GM18907 (cell line): ENCODE measurements at regions not wholly inside any gene's neighbourhood (a gene's known extent, or its start where the extent isn't known, plus 50 kb on each side); places are given as distances from the start of the nearest gene placed in this dataset.
"Not testable (repeated sequence)": the region's sequence is repeated elsewhere in the genome, so short reads cannot be mapped to it uniquely, and the experiment has no call there.

ENCODE experiments used
- ATAC-seq: cut with Tn5 transposase; IDR thresholded peaks from one replicate; pipeline ENCODE4 v1.9.1; 2021; ENCODE audit warnings: mild to moderate bottlenecking, moderate library complexity; ENCODE audit not compliant: unreplicated experiment

DNA sequence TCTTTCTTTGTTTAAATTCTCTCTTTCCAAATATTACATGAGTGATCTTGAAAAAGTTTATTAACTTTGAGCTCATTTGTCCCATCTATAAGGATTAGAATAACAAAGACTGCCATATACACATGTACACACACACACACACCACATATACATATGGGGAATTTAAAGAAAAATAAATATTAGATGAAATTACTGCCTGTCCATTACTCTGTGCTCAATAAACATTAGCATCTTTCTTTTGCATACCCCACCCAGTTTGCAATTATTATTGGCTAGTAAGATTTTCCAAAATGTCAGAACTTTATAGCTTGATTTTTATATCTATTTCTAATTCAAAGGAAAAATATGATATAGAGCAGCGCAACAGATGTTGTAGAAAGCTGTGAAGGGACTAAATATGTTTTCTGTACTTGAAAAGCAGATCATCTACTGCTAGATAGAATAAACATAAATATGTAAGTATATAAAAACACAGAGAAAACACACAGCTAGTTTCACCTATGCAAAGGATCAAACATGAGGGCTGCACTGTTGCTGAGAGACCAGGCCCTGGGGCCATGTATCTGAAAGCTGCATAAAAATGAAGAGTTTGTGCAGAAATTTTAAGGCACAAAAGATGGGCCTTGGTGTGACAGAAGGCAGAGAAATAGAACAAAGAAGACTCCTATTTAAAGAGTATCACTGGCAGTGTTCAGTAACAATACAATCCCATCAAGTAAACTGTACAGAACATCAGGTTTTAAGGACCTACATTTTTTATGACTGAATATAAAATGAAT is 114.2 kb upstream of the NECTIN3 start:
- ATAC-seq: no peak

DNA sequence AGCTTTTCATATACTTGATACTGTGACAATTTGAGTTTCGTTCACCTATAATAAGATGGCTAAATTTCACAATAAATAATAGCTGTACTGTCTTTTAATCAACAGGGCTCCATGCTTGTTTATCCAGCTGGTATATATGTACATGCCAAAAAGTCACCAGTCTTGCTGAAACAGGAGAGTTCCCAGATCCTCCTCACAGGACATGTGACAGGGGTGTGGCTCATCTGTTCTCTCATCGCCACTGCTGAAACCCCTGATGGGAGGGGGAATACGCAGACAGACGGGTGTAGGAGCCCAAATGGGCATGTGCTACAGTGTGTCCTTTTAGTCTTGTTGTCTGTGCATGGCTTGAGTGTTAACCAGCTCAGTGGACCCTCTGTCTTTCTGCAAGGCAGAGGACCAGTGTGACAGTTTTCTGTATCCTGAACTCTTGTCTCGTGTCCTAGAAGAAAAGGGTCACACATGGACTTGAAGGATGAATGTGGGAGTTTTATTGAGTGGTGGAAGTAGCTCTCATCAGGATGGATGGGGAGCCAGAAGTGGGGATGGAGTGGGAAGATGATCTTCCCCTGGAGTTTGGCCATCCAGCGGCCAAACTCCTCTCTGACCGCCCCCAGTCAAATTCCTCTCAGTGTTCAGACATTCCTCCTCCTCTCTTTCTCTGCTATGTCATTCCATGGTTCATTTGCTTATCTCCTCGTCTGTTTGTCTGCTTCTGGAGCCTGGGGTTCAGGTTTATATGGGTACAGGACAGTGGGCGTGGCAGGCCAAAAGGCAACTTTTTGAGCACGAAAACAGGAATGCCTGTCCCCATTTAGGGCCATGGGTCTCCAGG is 113.1 kb upstream of the NECTIN3 start:
- ATAC-seq: no peak

DNA sequence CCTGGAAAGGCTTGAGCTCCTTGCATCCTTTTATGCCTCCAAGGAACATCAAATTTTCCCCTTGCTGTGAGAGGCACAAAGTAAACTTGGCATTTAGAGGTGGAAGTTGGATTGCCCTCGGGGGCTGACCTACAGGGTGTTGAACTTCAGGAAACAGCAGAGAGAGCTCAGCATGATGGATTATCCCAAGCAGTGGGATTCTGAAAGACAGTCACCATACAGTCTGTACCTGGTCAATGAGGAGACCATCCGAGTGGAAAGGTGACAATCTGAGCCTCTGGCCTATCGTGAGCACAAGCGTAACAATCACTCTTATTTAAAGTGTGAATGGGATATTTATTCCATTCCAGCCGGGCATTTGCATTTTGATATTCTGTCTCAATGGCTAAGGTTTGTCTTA is 105.6 kb upstream of the NECTIN3 start:
- ATAC-seq: no peak

DNA sequence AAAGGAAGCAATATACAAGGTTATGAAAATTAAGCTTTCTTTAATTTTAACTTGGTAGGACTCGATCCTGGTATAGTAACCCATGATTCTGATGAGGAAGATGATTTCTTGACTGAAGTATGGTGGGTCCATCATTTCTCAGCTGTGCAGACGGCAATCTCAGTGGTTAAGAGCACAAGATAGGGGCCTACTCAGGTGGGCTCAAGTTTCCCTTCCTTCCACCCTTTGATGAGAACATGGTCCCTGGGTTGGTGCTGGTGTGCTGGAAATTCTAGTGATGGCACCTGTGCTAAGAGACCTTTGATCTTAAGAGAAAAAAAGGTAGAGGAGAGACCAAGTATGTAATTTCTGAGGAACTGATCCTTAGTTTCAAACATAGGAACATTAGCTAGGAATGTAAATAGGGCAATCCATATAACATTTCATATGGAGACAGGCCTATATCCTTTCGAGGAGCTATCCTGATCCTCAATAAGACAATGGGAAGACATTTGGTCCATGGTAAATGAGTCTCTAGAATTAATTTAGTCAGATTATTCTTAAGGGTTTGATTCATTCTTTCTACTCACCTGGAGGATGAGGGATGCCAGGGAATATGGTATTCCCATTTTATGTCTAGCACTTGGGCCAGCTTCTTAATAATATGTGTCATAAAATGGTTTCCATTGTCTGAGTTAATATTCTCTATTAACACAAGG is 104.5 kb upstream of the NECTIN3 start:
- no peak for ATAC-seq

DNA sequence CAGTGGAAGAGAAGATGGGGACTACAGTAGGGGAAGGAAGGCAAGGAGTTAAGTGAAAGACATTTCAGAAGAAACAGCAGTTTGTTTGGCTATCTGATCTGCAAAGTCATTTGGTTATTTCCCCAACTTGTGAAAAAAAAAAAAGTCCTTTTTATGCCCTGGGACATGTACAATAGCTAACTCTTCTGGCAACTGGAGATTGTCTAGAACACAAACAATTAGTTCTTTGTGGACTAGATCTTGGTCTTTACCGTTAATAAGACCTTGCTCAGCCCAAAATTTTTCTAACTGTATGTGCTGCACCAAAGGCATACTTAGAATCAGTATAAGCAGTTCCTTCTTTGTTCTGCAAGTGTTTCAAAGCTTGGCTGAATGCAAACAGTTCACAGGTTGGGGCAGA is 103.5 kb upstream of the NECTIN3 start:
- no peak for ATAC-seq

DNA sequence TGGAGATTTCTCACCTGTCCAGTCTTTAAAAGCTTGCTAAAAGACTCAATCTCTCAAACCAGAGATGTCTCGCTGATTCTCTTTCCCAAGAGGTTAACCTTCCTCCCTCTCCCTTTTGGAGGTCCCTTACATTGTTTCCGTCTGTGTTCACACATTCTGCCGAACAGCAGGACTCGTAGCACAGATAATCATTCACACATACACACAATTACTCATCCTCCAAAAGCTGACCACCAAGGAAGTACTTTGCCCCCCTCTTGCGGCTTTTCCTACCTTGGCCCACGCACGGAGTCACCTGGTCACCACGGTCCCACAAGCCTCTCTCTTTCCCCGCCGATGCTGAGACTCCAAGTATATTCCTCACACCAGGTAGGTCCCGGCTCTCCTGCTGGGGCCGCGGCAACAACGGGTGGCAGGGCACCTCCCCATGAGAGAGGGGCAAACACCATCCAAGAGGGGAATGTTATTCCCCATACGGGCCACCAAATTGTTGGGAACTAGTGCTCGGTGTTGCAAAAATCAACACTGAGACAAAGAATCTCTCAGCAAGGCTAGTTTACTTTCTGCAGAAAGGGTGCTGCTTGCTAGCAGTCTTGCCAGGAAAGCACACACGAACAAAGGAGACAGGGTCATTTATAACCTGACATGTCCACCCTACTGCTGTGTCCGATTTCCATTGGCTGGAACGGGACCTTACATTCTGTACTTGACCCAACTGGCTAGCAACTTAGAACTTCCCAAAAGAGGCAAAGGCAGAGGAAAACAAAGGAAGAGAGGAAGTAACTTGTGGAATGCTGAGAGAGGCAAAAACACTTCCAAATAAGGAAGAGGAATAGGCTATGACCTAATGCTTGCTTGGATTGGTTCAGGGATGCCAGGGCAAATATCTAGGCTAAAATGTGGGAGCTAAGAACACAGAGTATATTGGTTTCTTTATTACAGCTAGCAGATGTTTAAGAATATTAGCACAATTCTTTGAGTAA is 102.1 kb upstream of the NECTIN3 start:
- no peak for ATAC-seq

DNA sequence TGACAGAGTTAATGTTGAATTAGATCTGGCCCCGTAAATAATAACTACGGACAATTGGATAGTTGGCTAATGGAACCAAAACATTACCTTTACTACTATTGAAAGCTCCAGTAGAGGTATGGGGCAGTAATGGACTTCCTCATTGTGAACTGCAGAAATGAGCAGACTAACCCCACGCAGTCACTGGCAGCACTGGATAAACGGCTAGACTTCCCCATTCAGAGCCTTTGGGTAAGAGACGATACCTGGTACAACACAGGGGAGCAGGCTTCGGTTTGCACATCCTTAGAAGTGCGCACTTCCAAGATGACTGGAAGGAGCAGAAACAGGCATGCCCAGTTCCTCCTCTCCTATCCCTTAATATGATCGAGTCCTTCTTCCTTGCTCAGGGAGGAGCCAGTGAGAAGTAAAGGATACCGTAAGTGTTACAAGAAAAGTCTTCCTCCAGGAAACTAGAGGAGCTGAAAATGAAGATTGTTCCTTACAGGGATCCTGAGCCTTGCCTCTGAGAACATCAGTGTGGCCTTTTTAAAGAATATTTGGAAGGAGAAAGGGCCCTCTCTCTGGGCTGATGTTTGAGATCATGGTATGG is 100.5 kb upstream of the NECTIN3 start:
- ATAC-seq: no peak

DNA sequence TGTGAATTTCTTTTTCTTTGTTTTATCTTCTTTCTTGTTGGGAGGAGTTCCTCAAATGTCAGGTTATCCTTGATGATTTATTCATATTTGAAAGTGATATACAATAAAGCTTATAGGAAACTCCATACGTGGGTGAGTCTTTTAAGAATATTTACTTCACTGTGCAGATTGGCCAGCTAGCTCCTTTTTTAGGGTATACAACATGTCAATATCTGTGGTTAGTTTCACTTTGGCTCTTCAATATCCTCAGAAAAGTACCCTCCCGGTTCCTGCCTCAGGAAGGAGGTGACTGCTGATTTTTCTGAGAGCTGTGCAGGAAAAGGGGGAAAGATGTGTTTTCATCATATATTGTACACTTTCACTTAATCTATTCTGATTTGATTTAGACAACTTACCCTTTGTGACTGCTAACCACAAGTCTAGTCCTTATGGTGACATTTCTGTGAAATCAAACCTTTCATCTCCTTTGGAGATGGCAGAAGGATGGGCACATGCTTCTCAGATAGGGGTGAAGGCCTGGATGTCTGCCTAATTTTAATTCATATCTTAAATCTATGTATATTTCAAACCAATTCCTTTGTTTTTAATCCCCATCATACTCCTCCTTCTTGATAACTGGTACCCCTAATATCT is 98.2 kb upstream of the NECTIN3 start:
- no peak for ATAC-seq

DNA sequence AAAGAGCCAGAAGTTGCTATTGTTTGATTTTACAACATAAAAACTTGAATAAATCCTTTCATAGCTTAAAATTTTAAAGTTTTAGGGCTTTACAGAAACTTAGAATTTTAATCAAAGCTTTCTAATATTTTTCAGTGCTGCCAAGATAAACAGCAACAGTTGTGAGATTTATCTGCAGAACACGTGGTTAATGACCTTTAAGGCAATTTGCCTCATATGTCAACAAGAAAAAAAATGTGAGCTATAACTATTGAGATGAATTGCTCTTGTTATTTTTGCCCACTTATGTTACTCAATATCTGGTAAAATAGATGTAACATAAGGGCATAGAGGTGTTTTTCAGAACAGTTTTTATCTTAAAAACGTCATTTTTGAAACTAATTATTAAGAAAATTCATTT is 96.7 kb upstream of the NECTIN3 start:
- ATAC-seq: no peak

DNA sequence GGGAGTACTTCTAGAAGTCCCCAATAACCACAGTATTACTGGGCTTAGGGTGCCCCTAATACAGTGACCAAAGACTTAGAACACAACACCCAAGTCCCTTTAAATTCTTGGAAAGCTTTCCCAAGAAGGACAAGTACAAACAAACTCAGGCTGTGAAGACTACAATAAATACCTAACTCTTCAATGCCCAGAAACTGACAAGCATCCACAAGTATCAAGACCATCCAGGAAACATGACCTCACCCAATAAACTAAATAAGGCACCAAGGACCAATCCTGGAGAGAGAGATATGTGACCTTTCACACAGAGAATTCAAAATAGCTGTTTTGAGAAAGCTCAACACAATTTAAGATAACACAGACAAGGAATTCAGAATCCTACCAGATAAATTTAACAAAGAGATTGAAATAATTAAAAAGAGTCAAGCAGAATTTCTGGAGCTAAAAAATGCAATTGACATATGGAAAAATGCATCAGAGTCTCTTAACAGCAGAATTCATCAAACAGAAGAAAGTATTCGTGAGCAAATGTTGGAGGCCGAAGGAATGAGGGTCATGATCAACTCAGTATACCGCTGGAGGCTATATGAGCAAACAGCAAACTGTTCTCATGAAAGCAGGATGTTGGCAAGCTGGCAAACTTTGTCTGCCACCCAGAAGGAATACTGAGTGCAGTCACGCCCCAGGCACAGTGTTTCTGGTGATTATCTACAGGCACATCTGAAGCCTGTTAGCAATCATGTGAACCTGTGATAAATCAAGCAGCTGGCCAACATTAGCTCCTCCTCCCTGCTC is 87.0 kb upstream of the NECTIN3 start:
- no peak for ATAC-seq

DNA sequence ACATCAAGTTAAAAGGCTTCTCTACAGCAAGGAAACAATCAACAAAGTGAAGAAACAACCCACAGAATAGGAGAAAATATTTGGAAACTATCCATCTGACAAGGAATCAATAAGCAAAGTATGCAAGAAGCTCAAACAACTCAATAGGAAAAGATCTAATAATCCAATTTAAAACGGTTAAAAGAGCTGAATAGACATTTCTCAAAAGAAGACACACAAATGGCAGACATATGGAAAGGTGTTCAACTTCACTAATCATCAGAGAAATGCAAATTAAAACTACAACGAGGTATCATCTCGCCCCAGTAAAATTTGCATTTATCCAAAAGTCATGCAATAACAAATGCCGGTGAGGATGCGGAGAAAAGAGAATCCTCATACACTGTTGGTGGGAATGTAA is 82.2 kb upstream of the NECTIN3 start:
- no peak for ATAC-seq

DNA sequence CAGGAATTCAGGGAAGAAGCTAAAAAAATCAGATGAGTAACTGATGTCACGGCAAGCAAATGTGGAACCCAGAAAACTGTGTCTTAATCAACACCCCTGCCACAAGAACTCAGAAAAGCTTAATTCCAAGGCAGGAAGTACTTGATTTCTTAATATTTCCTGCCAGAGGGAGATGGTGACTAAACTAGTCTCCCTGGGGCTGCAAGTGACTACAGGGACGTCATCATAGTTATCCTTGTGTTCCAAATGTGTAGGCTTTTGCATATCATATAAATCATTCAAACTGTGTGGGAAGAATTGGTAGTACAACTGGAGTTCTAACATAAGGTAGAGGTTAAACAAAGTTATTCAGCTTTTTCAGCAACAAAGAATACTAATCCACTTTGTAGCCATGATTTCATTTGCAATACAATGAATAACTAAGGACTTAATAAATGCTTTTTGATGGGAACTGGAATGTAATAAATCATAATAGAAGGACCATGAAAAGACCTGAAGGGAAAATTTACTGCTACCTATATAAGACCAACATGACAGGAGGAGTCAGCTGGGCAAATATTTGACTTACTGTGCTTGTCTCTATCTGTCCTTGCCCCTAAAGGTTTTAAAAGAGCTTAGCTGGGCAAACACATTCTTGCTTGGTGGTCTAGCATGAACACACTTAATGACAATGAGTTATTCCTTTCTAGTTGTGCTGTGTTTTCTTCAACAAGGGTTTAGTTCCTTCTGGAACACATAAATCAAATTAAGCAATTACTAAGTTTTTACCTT is 76.0 kb upstream of the NECTIN3 start:
- no peak for ATAC-seq

DNA sequence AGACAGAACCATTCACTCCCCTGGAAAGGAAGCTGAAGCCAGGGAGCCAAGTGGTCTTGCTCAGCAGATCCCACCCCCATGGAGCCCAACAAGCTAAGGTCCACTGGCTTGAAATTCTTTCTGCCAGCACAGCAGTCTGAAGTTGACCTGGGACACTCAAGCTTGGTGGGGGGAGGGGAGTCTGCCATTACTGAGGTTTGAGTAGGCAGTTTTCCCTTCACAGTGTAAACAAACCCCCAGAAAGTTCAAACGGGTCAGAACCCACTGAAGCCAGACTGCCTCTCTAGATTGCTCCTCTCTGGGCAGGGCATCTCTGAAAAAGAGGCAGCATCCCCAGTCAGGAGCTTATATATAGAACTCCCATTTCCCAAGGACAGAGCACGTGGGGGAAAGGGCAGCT is 72.8 kb upstream of the NECTIN3 start:
- not testable (repeated sequence) for ATAC-seq

DNA sequence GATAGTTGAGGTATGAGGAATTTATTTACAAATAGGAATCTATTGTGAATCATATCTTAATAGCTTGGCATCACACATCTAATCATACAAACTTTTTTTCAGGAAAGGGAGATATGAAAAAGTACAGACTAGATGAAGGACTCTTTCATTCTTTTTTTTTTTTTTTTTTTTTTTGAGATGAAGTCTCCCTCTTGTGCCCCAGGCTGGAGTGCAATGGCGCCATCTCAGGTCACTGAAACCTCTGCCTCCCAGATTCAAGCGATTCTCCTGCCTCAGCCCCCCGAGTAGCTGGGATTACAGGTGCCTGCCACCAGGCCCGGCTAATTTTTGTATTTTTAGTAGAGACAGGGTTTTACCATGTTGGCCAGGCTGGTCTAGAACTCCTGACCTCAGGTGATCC is 65.1 kb upstream of the NECTIN3 start:
- not testable (repeated sequence) for ATAC-seq

DNA sequence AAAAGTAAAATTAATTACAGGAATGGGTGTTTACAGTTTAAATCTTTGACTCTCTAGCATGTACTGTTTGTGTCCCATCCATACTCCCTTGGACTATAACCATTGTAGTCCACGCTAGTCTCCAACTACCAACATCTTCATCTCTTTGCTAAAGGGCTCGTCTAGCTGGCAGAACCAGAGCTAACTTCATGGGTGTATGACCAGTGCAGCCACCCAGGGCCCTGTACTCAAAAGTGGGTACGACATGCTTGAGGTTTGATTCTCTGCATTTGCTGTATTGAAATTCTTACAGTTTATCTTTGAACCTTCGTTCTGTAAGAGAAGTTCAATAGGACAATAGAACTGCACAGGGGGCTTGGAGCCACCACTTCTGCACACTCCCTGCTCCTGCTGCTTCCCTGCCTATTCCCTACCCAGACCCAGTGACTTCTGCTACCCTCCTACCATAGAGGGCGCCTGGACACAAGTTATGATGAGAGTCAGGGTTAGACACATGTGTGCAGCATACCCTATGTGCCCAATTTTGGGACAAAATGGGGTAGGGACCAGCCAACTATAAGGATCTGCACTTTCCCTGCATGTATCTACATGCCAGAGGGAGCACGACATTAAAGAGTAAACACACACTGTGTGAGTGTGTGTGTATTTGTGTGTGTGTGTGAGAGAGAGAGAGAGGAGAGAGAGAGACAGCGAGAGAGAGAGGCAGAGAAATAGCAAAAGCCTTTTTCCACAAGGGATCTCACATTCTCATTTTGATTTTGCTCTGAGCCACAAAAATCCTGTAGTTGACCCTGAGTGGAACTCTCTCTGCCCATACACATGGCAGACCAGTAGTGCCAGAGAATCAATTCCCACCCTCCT is 59.0 kb upstream of the NECTIN3 start:
- no peak for ATAC-seq
